ENCODE measurements at regions not wholly inside any gene's neighbourhood (a gene's known extent, or its start where the extent isn't known, plus 50 kb on each side); places are given as distances from the start of the nearest gene placed in this dataset.
"Not testable (repeated sequence)": the region's sequence is repeated elsewhere in the genome, so short reads cannot be mapped to it uniquely, and the experiment has no call there.

GRCh38 chr3:166613365-166613764 lies 766.7 kb downstream of the ZBBX start:
- dilution Hi-C loops (cut with HindIII; ENCODE audit: low sequenced_read_pairs, unreplicated experiment) = no loop called here
- BruUV-seq (replicated peaks) = no TSS peak
- ChIA-PET POLR2A (ENCODE audit: unreplicated experiment) (no interaction called here), CTCF (no interaction called here)
- TF ChIP-seq CHD1 (IDR thresholded peaks at IDR 0.05; ENCODE audit: low read depth, low read length) (no peak), USF2 (IDR thresholded peaks at IDR 0.05; ENCODE audit: low read depth, low read length) (no peak), MAZ (IDR thresholded peaks at IDR 0.05; ENCODE audit: borderline replicate concordance, low read depth, low read length) (no peak), NFE2L2 (IDR thresholded peaks at IDR 0.05; ENCODE audit: low read depth, low read length) (no peak), CEBPB (IDR thresholded peaks at IDR 0.05; ENCODE audit: low read depth, low read length) (no peak), ELK1 (IDR thresholded peaks at IDR 0.05; ENCODE audit: borderline replicate concordance, low read depth, low read length) (no peak), SMC3 (IDR thresholded peaks at IDR 0.05; ENCODE audit: low read depth, low read length) (no peak), POLR2A (IDR thresholded peaks at IDR 0.05; ENCODE audit: low read depth, low read length) (no peak)
- Histone ChIP-seq H4K8ac (ENCODE audit: low read depth in 2 of 2, low read length in 2 of 2) (no peak overlapping the region), H2BK20ac (ENCODE audit: low read depth, low read length) (no peak overlapping the region), H2BK15ac (ENCODE audit: low read depth, low read length) (no peak overlapping the region), H3K4ac (ENCODE audit: low read depth, low read length) (no peak overlapping the region), H3K56ac (ENCODE audit: extremely low read depth, insufficient read depth, low read length) (no peak overlapping the region), H2BK5ac (ENCODE audit: low read depth, low read length, poor library complexity, severe bottlenecking) (no peak overlapping the region), H3K4me3 (ENCODE audit: insufficient read depth, low read depth, low read length) (no peak overlapping the region), H4K91ac (ENCODE audit: insufficient read depth, low read depth, low read length) (no peak overlapping the region), H4K5ac (ENCODE audit: low read depth, low read length) (no peak overlapping the region), H4K20me1 (ENCODE audit: insufficient read depth, low read length) (no peaks in the 10 kb centered on the region), H3K36me3 (ENCODE audit: control insufficient read depth, insufficient read depth, low read length) (no peaks in the 10 kb centered on the region), H3K18ac (ENCODE audit: low read depth, low read length) (no peak overlapping the region), H3K23ac (ENCODE audit: low read depth, low read length) (no peak overlapping the region), H3K4me1 (ENCODE audit: control insufficient read depth, insufficient read depth, low read length) (no peaks in the 10 kb centered on the region), H3K9me3 (ENCODE audit: control insufficient read depth, insufficient read depth, low read length) (no peaks in the 10 kb centered on the region; the same call in 1 of the 2 replicates), H3K9ac (ENCODE audit: low read depth, low read length) (no peak overlapping the region), H3K27ac (ENCODE audit: insufficient read depth, low read length) (no peak overlapping the region), H2BK120ac (ENCODE audit: low read depth, low read length) (no peak overlapping the region), H3K79me1 (ENCODE audit: low read depth in 1 of 2, low read length in 2 of 2) (no peaks in the 10 kb centered on the region), H2AK9ac (replicated peaks; ENCODE audit: low read depth, low read length, poor library complexity) (no peak overlapping the region), H3K27me3 (ENCODE audit: control insufficient read depth, insufficient read depth, low read length) (no peaks in the 10 kb centered on the region), H3K14ac (replicated peaks; ENCODE audit: low read depth, low read length) (no peak overlapping the region), H2AK5ac (ENCODE audit: low read depth, low read length) (no peak overlapping the region), H2AFZ (replicated peaks; ENCODE audit: low read length, poor library complexity) (no peak overlapping the region), H3K4me2 (ENCODE audit: low read depth, low read length) (no peak overlapping the region), H3K9me1 (ENCODE audit: insufficient read depth, low read length) (no peaks in the 10 kb centered on the region)
- no peak for ATAC-seq (ENCODE audit: low read depth)
- no peak for DNase-seq
- intact Hi-C loops (cut with micrococcal nuclease) = no loop called here
- in situ Hi-C loops (cut with MboI; ENCODE audit: low sequenced_read_pairs) = no loop called here
- no CpG with 5 or more reads among the region's 1 CpG for WGBS, 2 experiments (ENCODE audit: extremely low coverage in 2 of 2, insufficient read length in 1 of 2)

- H3K23ac ChIP-seq (ENCODE audit: low read depth, low read length); CTCF ChIA-PET; H3K36me3 ChIP-seq (ENCODE audit: control insufficient read depth, insufficient read depth, low read length); H3K18ac ChIP-seq (ENCODE audit: low read depth, low read length); ATAC-seq (ENCODE audit: low read depth); H3K79me1 ChIP-seq (ENCODE audit: low read depth in 1 of 2, low read length in 2 of 2); H4K8ac ChIP-seq (ENCODE audit: low read depth in 2 of 2, low read length in 2 of 2); H3K14ac ChIP-seq (replicated peaks; ENCODE audit: low read depth, low read length); in situ Hi-C loops (cut with MboI; ENCODE audit: low sequenced_read_pairs); H2AK9ac ChIP-seq (replicated peaks; ENCODE audit: low read depth, low read length, poor library complexity); H2BK120ac ChIP-seq (ENCODE audit: low read depth, low read length); H3K4me1 ChIP-seq (ENCODE audit: control insufficient read depth, insufficient read depth, low read length); H4K5ac ChIP-seq (ENCODE audit: low read depth, low read length); H2BK5ac ChIP-seq (ENCODE audit: low read depth, low read length, poor library complexity, severe bottlenecking); POLR2A ChIA-PET (ENCODE audit: unreplicated experiment); H3K4me3 ChIP-seq (ENCODE audit: insufficient read depth, low read depth, low read length); H4K20me1 ChIP-seq (ENCODE audit: insufficient read depth, low read length); H3K27me3 ChIP-seq (ENCODE audit: control insufficient read depth, insufficient read depth, low read length); BruUV-seq (replicated peaks); H2BK20ac ChIP-seq (ENCODE audit: low read depth, low read length); H3K27ac ChIP-seq (ENCODE audit: insufficient read depth, low read length); H3K56ac ChIP-seq (ENCODE audit: extremely low read depth, insufficient read depth, low read length); H4K91ac ChIP-seq (ENCODE audit: insufficient read depth, low read depth, low read length); H2BK15ac ChIP-seq (ENCODE audit: low read depth, low read length); dilution Hi-C loops (cut with HindIII; ENCODE audit: low sequenced_read_pairs, unreplicated experiment); H2AFZ ChIP-seq (replicated peaks; ENCODE audit: low read length, poor library complexity); H3K9me1 ChIP-seq (ENCODE audit: insufficient read depth, low read length); DNase-seq; intact Hi-C loops (cut with micrococcal nuclease); H3K9ac ChIP-seq (ENCODE audit: low read depth, low read length); H3K9me3 ChIP-seq (ENCODE audit: control insufficient read depth, insufficient read depth, low read length); H3K4me2 ChIP-seq (ENCODE audit: low read depth, low read length); H3K4ac ChIP-seq (ENCODE audit: low read depth, low read length); H2AK5ac ChIP-seq (ENCODE audit: low read depth, low read length): not testable (repeated sequence)
- no CpG with 5 or more reads among the region's 2 CpGs for WGBS, 2 experiments (ENCODE audit: extremely low coverage in 2 of 2, insufficient read length in 1 of 2)
These were observed 767.3 kb downstream of the ZBBX start for GRCh38 chr3:166612761-166613160.

All from IMR-90 (cell line).